K562 (cell line): ENCODE measurements at regions not wholly inside any gene's neighbourhood (a gene's known extent, or its start where the extent isn't known, plus 50 kb on each side); places are given as distances from the start of the nearest gene placed in this dataset.

Source experiments
- CEBPG ChIP-seq, 3 experiments: fragments of 200-800 bp in 1 of 3; sonication (Bioruptor generic) in 1 of 3; sonication (generic) in 1 of 3; formaldehyde crosslinking in 1 of 3; IDR thresholded peaks in 2 of 3; conservative IDR thresholded peaks in 1 of 3; 2 replicates each; pipeline versions ENCODE4 v1.6.1 to v1.8.0; 2016 to 2022; ENCODE audit warnings: missing compliant biosample characterization in 2 of 3, missing genetic modification characterization in 2 of 3, mild to moderate bottlenecking in 1 of 3, missing genetic modification reagents in 1 of 3
- HDAC2 ChIP-seq: fragments of 450-650 bp; IDR thresholded peaks from 2 replicates; pipeline ENCODE4 v1.6.1; 2016; ENCODE audit warnings: mild to moderate bottlenecking
- NCOA2 ChIP-seq, 2 experiments: fragments of 450-650 bp; IDR thresholded peaks; 2 replicates each; pipeline ENCODE4 v1.6.1; 2018; ENCODE audit warnings: mild to moderate bottlenecking in 2 of 2, moderate library complexity in 1 of 2; ENCODE audit not compliant: partially characterized antibody in 2 of 2
- PRMT5 ChIP-seq: sonication (generic); formaldehyde crosslinking; IDR thresholded peaks from 2 replicates; pipeline ENCODE4 v1.5.0; 2020; ENCODE audit warnings: missing genetic modification reagents
- TEAD4 ChIP-seq, 2 experiments: sonication (generic) in 1 of 2; formaldehyde crosslinking in 1 of 2; IDR thresholded peaks; 2 replicates each; pipeline versions ENCODE4 v1.6.1 to v1.8.0; 2012 to 2022; ENCODE audit warnings: borderline replicate concordance in 1 of 2, inconsistent platforms in 1 of 2, low read length in 1 of 2, mild to moderate bottlenecking in 1 of 2, missing genetic modification reagents in 1 of 2
- ZNF551 ChIP-seq: fragments of 250-450 bp; sonication (Bioruptor Pico); IDR thresholded peaks from 2 replicates; pipeline ENCODE4 v1.5.0; 2021; ENCODE audit warnings: mild to moderate bottlenecking, moderate library complexity
- ZNF668 ChIP-seq: fragments of 250-450 bp; sonication (Bioruptor Pico); IDR thresholded peaks from 2 replicates; pipeline ENCODE4 v1.8.0; 2022; ENCODE audit warnings: mild to moderate bottlenecking, inconsistent platforms
- TF ChIP-seq, protein P1 (sequence below): fragments of 250-450 bp; sonication (Bioruptor Pico); IDR thresholded peaks from 2 replicates; pipeline ENCODE4 v1.5.1; 2021; ENCODE audit warnings: mild to moderate bottlenecking
- TF ChIP-seq, protein P2 (sequence below): sonication (generic); formaldehyde crosslinking; IDR thresholded peaks from 2 replicates; pipeline ENCODE4 v1.8.1; 2022; ENCODE audit warnings: missing genetic modification reagents
- TF ChIP-seq, protein P3 (sequence below): fragments of 250-450 bp; sonication (Bioruptor Pico); IDR thresholded peaks from 2 replicates; pipeline ENCODE4 v1.5.0; 2021; ENCODE audit warnings: mild to moderate bottlenecking, borderline replicate concordance
- TF ChIP-seq, protein P4 (sequence below), 2 experiments: fragments of 250-450 bp in 1 of 2; fragments of 450-650 bp in 1 of 2; sonication (Bioruptor Pico) in 1 of 2; IDR thresholded peaks; 2 replicates each; pipeline versions ENCODE4 v1.6.1 to v1.8.0; 2016 to 2021; ENCODE audit warnings: mild to moderate bottlenecking in 2 of 2, moderate library complexity in 2 of 2, missing compliant biosample characterization in 1 of 2, missing genetic modification characterization in 1 of 2
- TF ChIP-seq, protein P5 (sequence below): IDR thresholded peaks from 2 replicates; pipeline ENCODE4 v1.6.1; 2012; ENCODE audit warnings: low read depth, low read length, improper control_type of control experiment, borderline replicate concordance
- TF ChIP-seq, protein P6 (sequence below): sonication (generic); formaldehyde crosslinking; IDR thresholded peaks from 2 replicates; pipeline ENCODE4 v1.8.1; 2023; ENCODE audit warnings: mild to moderate bottlenecking, missing genetic modification reagents, moderate library complexity
- TF ChIP-seq, protein P7 (sequence below): fragments of 250-450 bp; sonication (Bioruptor Pico); IDR thresholded peaks from 2 replicates; pipeline ENCODE4 v1.4.0; 2020; ENCODE audit warnings: borderline replicate concordance

DNA sequence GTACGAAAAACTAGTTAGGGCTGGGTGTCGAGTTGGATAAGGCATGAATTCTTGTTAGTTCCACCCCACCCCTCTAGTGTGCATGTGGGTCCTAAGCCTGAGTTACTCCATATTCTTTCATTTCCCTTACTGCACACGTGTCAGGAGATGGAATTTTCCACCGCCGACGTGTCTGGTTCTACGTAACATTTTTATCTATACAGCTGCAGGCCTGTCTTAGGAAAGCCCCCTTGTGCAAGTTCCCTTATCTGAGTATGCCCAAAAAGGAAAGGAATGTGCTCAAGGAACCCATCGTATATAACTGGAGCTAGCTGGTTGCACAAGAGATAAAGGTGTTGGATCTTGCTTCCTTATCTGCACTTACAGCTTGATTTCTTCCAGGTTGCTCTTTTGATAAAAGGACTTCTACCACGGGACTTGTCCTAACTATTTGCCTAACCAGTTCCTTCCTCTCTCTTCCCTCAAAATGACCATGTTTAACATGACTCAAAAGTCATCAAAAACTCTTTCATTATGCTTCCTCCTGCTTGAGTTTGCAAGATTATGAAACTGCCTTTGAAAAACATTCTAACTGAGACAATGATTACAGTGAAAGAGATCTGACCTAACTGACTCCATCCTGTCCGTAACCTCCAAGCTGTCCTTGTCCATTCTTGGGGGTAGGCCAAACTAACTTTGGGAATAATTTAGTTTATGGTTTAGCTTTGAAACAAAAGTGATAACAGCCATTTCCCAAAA, 181.4 kb downstream of the AKR1D1 start (continued):
- TF ChIP-seq, protein P1, sequence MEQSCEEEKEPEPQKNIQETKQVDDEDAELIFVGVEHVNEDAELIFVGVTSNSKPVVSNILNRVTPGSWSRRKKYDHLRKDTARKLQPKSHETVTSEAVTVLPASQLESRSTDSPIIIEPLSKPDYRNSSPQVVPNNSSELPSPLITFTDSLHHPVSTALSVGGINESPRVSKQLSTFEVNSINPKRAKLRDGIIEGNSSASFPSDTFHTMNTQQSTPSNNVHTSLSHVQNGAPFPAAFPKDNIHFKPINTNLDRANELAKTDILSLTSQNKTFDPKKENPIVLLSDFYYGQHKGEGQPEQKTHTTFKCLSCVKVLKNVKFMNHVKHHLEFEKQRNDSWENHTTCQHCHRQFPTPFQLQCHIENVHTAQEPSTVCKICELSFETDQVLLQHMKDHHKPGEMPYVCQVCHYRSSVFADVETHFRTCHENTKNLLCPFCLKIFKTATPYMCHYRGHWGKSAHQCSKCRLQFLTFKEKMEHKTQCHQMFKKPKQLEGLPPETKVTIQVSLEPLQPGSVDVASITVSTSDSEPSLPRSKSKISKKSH (CRISPR knock-in tag), result peak; percentile 98
- TF ChIP-seq TEAD4 (IDR thresholded peaks at IDR 0.05; ENCODE audit: low read length), result peak; percentile 100
- 0 out of 2 replicates have a peak, but pooled peaks have one; percentile 61 for TF ChIP-seq TEAD4 (CRISPR knock-in tag; IDR thresholded peaks at IDR 0.05; ENCODE audit: borderline replicate concordance)
- peak; percentile 95 for TF ChIP-seq CEBPG (CRISPR knock-in tag; IDR thresholded peaks at IDR 0.05)
- peak; percentile 99 for TF ChIP-seq CEBPG (tag; conservative IDR thresholded peaks at IDR 0.05 in 1 of 2, IDR thresholded peaks at IDR 0.05 in 1 of 2)
- peak; percentile 91 for TF ChIP-seq ZNF551 (CRISPR knock-in tag)
- TF ChIP-seq, protein P2, sequence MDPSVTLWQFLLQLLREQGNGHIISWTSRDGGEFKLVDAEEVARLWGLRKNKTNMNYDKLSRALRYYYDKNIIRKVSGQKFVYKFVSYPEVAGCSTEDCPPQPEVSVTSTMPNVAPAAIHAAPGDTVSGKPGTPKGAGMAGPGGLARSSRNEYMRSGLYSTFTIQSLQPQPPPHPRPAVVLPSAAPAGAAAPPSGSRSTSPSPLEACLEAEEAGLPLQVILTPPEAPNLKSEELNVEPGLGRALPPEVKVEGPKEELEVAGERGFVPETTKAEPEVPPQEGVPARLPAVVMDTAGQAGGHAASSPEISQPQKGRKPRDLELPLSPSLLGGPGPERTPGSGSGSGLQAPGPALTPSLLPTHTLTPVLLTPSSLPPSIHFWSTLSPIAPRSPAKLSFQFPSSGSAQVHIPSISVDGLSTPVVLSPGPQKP (CRISPR knock-in tag), result no peak
- TF ChIP-seq, protein P3, sequence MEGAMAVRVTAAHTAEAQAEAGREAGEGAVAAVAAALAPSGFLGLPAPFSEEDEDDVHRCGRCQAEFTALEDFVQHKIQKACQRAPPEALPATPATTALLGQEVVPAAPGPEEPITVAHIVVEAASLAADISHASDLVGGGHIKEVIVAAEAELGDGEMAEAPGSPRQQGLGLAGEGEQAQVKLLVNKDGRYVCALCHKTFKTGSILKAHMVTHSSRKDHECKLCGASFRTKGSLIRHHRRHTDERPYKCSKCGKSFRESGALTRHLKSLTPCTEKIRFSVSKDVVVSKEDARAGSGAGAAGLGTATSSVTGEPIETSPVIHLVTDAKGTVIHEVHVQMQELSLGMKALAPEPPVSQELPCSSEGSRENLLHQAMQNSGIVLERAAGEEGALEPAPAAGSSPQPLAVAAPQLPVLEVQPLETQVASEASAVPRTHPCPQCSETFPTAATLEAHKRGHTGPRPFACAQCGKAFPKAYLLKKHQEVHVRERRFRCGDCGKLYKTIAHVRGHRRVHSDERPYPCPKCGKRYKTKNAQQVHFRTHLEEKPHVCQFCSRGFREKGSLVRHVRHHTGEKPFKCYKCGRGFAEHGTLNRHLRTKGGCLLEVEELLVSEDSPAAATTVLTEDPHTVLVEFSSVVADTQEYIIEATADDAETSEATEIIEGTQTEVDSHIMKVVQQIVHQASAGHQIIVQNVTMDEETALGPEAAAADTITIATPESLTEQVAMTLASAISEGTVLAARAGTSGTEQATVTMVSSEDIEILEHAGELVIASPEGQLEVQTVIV (CRISPR knock-in tag), result peak; percentile 92
- TF ChIP-seq ZNF668 (CRISPR knock-in tag), result peak; percentile 100
- TF ChIP-seq, protein P4, sequence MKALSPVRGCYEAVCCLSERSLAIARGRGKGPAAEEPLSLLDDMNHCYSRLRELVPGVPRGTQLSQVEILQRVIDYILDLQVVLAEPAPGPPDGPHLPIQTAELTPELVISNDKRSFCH (CRISPR knock-in tag; IDR thresholded peaks at IDR 0.05), result peak; percentile 99
- TF ChIP-seq, protein P4 (tag; IDR thresholded peaks at IDR 0.05), result peak; percentile 100
- TF ChIP-seq PRMT5 (CRISPR knock-in tag), result no peak
- TF ChIP-seq, protein P5, sequence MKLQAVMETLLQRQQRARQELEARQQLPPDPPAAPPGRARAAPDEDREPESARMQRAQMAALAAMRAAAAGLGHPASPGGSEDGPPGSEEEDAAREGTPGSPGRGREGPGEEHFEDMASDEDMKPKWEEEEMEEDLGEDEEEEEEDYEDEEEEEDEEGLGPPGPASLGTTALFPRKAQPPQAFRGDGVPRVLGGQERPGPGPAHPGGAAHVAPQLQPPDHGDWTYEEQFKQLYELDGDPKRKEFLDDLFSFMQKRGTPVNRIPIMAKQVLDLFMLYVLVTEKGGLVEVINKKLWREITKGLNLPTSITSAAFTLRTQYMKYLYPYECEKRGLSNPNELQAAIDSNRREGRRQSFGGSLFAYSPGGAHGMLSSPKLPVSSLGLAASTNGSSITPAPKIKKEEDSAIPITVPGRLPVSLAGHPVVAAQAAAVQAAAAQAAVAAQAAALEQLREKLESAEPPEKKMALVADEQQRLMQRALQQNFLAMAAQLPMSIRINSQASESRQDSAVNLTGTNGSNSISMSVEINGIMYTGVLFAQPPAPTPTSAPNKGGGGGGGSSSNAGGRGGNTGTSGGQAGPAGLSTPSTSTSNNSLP, result peak; percentile 75; the same call in 1 of the 2 replicates
- peak; percentile 92 to 94 for TF ChIP-seq NCOA2 (IDR thresholded peaks at IDR 0.05; ENCODE audit: partially characterized antibody in 2 of 2)
- TF ChIP-seq, protein P6, sequence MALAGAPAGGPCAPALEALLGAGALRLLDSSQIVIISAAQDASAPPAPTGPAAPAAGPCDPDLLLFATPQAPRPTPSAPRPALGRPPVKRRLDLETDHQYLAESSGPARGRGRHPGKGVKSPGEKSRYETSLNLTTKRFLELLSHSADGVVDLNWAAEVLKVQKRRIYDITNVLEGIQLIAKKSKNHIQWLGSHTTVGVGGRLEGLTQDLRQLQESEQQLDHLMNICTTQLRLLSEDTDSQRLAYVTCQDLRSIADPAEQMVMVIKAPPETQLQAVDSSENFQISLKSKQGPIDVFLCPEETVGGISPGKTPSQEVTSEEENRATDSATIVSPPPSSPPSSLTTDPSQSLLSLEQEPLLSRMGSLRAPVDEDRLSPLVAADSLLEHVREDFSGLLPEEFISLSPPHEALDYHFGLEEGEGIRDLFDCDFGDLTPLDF (CRISPR knock-in tag), result peak; percentile 68; the same call in 1 of the 2 replicates
- TF ChIP-seq, protein P7, sequence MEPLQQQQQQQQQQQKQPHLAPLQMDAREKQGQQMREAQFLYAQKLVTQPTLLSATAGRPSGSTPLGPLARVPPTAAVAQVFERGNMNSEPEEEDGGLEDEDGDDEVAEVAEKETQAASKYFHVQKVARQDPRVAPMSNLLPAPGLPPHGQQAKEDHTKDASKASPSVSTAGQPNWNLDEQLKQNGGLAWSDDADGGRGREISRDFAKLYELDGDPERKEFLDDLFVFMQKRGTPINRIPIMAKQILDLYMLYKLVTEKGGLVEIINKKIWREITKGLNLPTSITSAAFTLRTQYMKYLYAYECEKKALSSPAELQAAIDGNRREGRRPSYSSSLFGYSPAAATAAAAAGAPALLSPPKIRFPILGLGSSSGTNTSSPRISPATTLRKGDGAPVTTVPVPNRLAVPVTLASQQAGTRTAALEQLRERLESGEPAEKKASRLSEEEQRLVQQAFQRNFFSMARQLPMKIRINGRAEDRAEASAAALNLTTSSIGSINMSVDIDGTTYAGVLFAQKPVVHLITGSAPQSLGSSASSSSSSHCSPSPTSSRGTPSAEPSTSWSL (CRISPR knock-in tag), result peak; percentile 100
- peak; percentile 98 for TF ChIP-seq HDAC2
